ENCODE measurements at regions not wholly inside any gene's neighbourhood (a gene's known extent, or its start where the extent isn't known, plus 50 kb on each side); places are given as distances from the start of the nearest gene placed in this dataset.

- TF ChIP-seq CTCF (IDR thresholded peaks at IDR 0.05) (no peak), POLR2A (IDR thresholded peaks at IDR 0.05) (no peak)
- Histone ChIP-seq H3K4me1 (no peaks in the 10 kb centered on the region), H3K27ac (no peak overlapping the region), H3K4me3 (no peak overlapping the region), H3K36me3 (no peaks in the 10 kb centered on the region), H3K9me3 (no peaks in the 10 kb centered on the region), H3K27me3 (no peaks in the 10 kb centered on the region)
- no peak for DNase-seq
Measured at GRCh38 chr6:93822434-93823265, 403.3 kb upstream of the EPHA7 start.

GRCh38 chr6:93821953-93822352 lies 402.6 kb upstream of the EPHA7 start:
- no peaks in the 10 kb centered on the region for H3K4me1 ChIP-seq
- no peaks in the 10 kb centered on the region for H3K36me3 ChIP-seq
- no peaks in the 10 kb centered on the region for H3K27me3 ChIP-seq
- no peaks in the 10 kb centered on the region for H3K9me3 ChIP-seq
- TF ChIP-seq CTCF (IDR thresholded peaks at IDR 0.05) (no peak), POLR2A (IDR thresholded peaks at IDR 0.05) (no peak)
- no peak overlapping the region for H3K27ac ChIP-seq
- no peak for DNase-seq
- no peak overlapping the region for H3K4me3 ChIP-seq

- no peaks in the 10 kb centered on the region for H3K27me3 ChIP-seq
- no peaks in the 10 kb centered on the region for H3K36me3 ChIP-seq
- no peak overlapping the region for H3K27ac ChIP-seq
- no peaks in the 10 kb centered on the region for H3K9me3 ChIP-seq
- H3K4me1 ChIP-seq = no peaks in the 10 kb centered on the region
- TF ChIP-seq POLR2A (IDR thresholded peaks at IDR 0.05) (no peak), CTCF (IDR thresholded peaks at IDR 0.05) (no peak)
- no peak for DNase-seq
- no peak overlapping the region for H3K4me3 ChIP-seq
Measured at GRCh38 chr6:93820465-93821082, 401.2 kb upstream of the EPHA7 start.

DNA sequence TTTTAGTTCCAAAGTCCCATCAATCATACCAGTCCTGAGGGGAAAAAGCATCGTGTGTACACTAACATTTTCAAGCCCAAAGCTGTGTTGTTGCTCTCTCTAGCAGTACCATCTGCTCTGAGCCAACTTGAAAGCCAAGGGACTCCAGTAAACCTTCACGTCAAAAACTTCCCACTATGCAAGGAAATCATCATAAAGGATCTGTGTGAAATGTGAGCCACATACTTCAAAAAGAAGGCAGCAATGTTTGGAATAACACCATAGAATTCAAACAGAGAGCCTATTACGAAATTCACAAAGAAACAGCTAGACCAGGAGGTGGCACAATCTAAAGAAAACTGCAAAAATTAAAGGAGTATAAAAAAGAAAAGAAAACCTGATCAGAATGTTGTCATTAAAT lies 399.8 kb upstream of the EPHA7 start:
- no peak for TF ChIP-seq CTCF (IDR thresholded peaks at IDR 0.05)
- no peak for TF ChIP-seq POLR2A (IDR thresholded peaks at IDR 0.05)
- Histone ChIP-seq H3K27ac (no peak overlapping the region), H3K4me1 (no peaks in the 10 kb centered on the region), H3K4me3 (no peak overlapping the region), H3K9me3 (no peaks in the 10 kb centered on the region), H3K36me3 (no peaks in the 10 kb centered on the region), H3K27me3 (no peaks in the 10 kb centered on the region)
- no peak for DNase-seq

- Histone ChIP-seq H3K9me3 (no peaks in the 10 kb centered on the region), H3K4me3 (no peak overlapping the region), H3K4me1 (no peaks in the 10 kb centered on the region), H3K36me3 (no peaks in the 10 kb centered on the region), H3K27ac (no peak overlapping the region), H3K27me3 (no peaks in the 10 kb centered on the region)
- DNase-seq = no peak
- TF ChIP-seq CTCF (IDR thresholded peaks at IDR 0.05) (no peak), POLR2A (IDR thresholded peaks at IDR 0.05) (no peak)
Measured at GRCh38 chr6:93817937-93818336, 398.6 kb upstream of the EPHA7 start.
